AG10803 (cell line): ENCODE measurements at regions not wholly inside any gene's neighbourhood (a gene's known extent, or its start where the extent isn't known, plus 50 kb on each side); places are given as distances from the start of the nearest gene placed in this dataset.

Source experiments
- DNase-seq: peaks from one replicate; pipeline ENCODE4 v3.0.0; 2010; ENCODE audit warnings: low read depth
- H3K4me3 ChIP-seq: 2 replicates; pipeline ENCODE4 v1.5.1; 2011; ENCODE audit warnings: mild to moderate bottlenecking, low read length, control low read depth
- TF ChIP-seq, protein P1 (sequence below): conservative IDR thresholded peaks from 2 replicates; pipeline ENCODE4 v1.5.1; 2011; ENCODE audit warnings: mild to moderate bottlenecking, low read length, control low read depth, inconsistent platforms

- TF ChIP-seq, protein P1, sequence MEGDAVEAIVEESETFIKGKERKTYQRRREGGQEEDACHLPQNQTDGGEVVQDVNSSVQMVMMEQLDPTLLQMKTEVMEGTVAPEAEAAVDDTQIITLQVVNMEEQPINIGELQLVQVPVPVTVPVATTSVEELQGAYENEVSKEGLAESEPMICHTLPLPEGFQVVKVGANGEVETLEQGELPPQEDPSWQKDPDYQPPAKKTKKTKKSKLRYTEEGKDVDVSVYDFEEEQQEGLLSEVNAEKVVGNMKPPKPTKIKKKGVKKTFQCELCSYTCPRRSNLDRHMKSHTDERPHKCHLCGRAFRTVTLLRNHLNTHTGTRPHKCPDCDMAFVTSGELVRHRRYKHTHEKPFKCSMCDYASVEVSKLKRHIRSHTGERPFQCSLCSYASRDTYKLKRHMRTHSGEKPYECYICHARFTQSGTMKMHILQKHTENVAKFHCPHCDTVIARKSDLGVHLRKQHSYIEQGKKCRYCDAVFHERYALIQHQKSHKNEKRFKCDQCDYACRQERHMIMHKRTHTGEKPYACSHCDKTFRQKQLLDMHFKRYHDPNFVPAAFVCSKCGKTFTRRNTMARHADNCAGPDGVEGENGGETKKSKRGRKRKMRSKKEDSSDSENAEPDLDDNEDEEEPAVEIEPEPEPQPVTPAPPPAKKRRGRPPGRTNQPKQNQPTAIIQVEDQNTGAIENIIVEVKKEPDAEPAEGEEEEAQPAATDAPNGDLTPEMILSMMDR = no peak
- no peak overlapping the region for H3K4me3 ChIP-seq
- no peak for DNase-seq
Observed at GRCh38 chr1:30507401-30508174, 215.8 kb downstream of the MATN1 start.

DNA sequence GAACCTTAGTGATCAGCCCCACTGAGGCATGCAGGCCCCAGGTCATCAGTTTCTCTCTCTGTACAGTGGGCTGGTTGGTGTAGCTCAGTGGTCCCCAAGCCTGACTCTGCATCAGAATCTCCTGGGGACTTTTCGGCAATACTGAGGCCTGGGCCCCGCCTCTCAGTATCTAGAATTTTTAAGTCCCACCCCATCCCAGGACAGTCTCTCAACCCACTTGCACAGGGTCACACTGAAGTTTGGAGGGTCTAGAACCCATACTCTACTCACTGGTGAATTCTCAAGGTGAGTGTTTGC, 216.4 kb downstream of the MATN1 start:
- DNase-seq = no peak
- no peak overlapping the region for H3K4me3 ChIP-seq
- TF ChIP-seq, protein P1 = no peak

DNA sequence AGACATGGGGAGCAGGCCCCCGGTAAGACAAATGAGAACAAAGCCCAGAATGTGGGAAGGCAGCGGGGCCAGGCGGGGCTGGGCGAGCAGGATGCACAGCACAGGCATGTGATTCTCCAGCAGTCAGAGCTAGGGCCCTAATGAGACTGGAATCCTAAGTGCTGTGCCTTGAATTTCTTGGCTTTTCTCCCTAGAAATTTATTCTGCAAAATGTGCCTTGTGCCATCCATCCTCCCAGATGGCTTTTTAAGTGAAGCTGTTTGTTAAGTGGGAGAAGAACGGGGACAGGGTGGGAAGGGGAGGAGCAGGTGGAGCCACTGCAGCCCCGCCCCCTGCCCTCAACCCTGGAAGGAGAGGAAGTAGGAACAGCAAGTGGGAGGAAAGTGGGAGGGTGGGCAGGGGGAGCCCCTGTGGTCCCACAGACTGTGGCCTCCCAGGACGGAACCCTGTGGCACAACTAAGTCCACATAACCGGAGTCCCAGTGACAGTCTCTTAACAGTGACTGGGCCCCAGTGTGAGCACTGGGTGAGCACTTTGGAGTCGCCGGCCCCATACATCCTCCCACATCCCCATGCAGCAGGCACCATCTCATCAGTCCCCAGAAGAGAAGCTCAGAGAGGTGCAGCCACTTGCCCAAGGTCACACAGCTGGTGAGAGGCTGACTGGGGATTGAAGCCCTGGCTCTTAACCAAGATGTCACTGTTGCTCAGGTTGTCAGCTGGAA, 216.9 kb downstream of the MATN1 start:
- H3K4me3 ChIP-seq = no peak overlapping the region
- TF ChIP-seq, protein P1 = no peak
- no peak for DNase-seq

DNA sequence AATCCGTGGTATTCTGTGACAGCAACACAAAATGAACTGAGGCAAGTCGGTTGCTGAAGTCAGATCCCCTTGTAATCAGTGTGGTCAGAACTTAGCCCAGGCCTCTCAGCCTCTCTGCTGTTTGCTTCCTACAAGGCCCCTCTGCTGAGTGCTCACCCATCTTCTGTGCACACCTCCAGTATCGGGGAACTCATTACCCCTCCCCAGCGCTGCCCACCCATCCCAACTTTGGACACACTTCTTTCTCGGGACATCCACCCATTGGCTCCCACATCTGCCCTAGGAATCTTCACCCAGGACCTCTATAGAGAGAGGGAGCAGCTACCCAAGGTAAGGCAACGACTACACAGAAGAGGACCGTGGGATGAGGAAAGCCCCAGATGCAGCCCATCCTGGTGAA, 217.5 kb downstream of the MATN1 start:
- TF ChIP-seq, protein P1 = no peak

DNA sequence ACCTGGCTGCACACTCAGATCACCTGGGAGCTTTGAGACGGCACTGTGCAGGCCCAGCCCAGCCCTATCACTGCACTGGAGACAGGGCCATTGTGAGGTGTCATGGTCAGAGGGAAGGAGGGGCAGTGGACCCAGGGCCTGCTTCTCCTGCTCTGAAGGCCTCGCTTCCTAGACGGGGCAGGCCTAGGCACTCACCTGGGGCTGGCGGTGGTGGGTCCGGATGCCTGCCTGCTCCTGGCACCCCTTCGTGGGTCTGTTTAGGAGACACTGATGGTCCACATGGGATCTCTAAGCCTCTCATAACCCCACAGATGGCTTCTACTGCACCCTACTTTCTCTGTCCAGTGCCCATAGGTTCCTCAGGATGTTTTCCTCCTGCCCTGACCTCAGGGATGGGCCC, 230.9 kb downstream of the MATN1 start:
- TF ChIP-seq, protein P1 = no peak
- no peak for DNase-seq
- H3K4me3 ChIP-seq = no peak overlapping the region

More for the DNA sequence above, 217.5 kb downstream of the MATN1 start:
- no peak for DNase-seq
- no peak overlapping the region for H3K4me3 ChIP-seq

GRCh38 chr1:30491831-30492230, 231.6 kb downstream of the MATN1 start:
- TF ChIP-seq, protein P1 = no peak
- no peak for DNase-seq
- H3K4me3 ChIP-seq = no peak overlapping the region

DNA sequence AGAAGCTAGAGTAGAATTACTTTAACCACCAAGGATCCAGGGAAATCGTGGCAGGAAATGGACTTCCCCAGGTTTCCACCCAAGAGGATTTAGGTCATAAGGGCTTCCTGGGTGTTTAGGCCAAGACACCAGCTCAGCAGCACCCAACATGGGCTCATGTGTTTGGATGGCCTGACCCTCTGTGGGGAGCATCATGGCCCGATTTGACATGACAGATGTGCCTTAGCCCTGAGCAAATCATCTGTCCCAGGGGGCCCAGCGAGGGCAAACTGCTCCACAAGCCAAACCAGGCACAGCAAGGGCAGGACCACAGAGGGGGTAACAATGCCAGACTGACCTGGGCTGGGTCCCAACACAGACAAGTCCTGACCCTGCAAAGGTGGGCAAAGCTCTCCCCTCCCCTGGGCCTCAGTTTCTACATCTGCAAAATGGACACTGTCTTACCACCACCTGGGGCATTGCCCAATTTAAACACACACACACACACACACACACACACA, 232.8 kb downstream of the MATN1 start:
- no peak overlapping the region for H3K4me3 ChIP-seq
- DNase-seq = no peak
- TF ChIP-seq, protein P1 = no peak
